ENCODE measurements at regions not wholly inside any gene's neighbourhood (a gene's known extent, or its start where the extent isn't known, plus 50 kb on each side); places are given as distances from the start of the nearest gene placed in this dataset.
"Not testable (repeated sequence)": the region's sequence is repeated elsewhere in the genome, so short reads cannot be mapped to it uniquely, and the experiment has no call there.

DNA sequence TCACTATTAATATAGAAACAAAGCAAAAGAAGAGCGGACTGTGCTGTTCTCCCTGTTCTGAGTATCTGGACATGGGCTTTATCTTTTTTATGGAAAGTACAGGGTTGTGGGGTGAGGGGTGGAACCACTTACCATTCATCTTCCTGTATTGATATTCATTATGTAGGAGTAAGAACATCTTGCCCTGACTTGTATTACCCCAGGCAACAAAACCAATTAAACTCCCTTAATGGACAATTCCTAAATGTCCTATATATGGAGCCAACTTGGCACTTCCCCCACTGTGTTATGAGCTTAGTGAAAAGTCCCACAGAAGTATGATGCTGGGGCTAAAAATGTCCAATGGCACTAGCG, 139.9 kb upstream of the KRR1 start:
- in situ Hi-C loops (cut with HindIII; ENCODE audit: low sequenced_read_pairs) = no loop called here
- no peak for DNase-seq (ENCODE audit: low read depth)
- no peak for TF ChIP-seq CTCF (IDR thresholded peaks at IDR 0.05; ENCODE audit: low read depth, low read length, missing control alignments)
- no peak overlapping the region for H3K4me3 ChIP-seq (ENCODE audit: low read depth, low read length)

DNA sequence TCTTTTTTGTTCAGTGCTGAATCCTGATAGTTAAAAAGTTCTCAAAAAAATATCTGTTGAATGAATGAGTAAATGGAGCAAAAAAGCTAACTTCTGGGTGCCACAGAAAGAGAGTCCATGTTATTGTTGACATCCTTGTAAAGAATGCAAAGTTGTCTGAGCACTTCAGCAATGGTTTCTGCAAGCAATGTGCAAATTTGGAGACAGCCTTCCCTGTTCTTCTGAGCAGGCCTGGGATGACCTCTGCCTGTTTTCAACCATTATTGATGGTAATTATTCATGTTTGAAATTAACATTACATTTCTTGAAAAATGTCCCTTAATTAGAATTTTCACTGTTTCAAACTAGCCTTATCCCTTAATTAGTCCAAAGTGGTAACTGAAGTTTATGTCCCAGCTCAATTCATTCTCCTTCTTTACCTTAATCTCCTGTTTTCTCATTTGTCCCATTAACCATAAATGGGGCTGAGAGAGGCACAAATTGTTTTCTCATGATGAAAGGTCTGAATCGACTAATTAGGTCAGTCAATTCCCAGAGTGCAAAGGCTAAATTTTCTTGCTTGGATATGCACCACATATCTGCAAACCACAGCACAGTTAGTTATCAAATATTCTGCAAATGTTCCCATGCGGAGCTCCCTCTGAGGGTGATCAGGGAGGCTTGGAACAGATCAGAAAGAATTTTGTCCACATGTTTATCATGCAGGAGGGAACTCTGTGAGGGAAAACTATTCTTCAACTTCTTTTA, 139.4 kb upstream of the KRR1 start:
- no peak overlapping the region for H3K4me3 ChIP-seq (ENCODE audit: low read depth, low read length)
- TF ChIP-seq CTCF (IDR thresholded peaks at IDR 0.05; ENCODE audit: low read depth, low read length, missing control alignments) = no peak
- DNase-seq (ENCODE audit: low read depth) = peak; percentile 78
- in situ Hi-C loops (cut with HindIII; ENCODE audit: low sequenced_read_pairs) = no loop called here

GRCh38 chr12:75650100-75650499, 138.7 kb upstream of the KRR1 start:
- no peak for DNase-seq (ENCODE audit: low read depth)
- no peak for TF ChIP-seq CTCF (IDR thresholded peaks at IDR 0.05; ENCODE audit: low read depth, low read length, missing control alignments)
- in situ Hi-C loops (cut with HindIII; ENCODE audit: low sequenced_read_pairs) = no loop called here
- no peak overlapping the region for H3K4me3 ChIP-seq (ENCODE audit: low read depth, low read length)

DNA sequence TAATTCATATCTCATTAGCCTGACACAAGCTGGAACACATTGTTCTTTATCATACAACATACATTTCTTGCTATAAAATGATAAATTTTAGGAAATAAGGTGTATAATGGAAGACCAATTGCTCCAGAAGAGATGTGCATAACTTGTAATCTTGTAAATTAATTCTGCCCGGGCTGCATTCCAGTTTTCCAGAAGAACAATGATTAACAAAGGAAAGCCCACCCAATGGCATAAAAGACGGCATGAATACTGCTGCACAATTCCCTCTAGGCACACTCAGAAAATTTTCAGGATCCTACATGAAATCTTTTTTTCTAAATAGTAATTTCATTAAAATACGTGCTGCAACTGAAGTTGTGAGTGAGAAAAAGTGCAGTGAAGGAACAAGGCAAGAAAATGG, 137.4 kb upstream of the KRR1 start:
- in situ Hi-C loops (cut with HindIII; ENCODE audit: low sequenced_read_pairs) = no loop called here
- no peak for DNase-seq (ENCODE audit: low read depth)
- no peak for TF ChIP-seq CTCF (IDR thresholded peaks at IDR 0.05; ENCODE audit: low read depth, low read length, missing control alignments)
- H3K4me3 ChIP-seq (ENCODE audit: low read depth, low read length) = no peak overlapping the region

DNA sequence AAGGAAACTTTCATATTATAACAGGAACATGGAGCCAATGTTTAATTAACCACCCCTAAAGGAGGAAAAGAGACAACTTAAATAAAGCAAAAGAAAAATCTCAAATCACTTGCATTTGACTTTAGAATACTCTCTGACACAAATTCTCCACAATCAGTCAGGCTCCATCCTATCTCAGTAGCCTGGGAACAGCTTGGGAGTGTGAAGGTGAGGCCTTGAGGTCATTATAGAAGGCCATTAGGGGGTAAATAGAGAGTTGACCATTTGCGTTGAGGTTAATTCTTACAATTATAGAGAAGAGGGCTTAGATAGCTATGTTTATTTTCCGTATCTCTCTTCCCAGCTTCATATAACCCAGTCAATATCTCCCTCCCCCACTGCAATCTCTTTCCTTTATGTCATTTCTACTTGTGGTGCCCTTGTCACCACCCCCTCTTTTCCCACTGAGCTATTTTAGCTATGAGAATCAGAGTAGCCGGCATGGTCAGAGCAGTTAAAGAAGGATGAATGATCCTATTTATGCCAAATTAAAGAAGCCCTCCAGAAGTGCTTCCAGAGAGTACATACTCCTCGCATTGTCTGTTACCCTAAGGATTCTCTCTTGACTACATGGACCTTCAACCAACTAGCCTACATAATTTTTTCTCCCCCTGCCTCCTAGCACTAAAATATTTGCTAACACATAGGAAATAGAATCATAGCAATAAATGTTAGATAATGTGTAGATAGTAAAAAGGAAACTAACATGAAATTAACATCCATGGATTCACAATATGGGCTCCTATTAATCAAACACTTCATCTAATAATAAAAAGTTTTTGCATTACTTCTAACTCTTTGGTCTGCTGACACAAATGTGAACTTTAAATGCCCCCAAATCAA, 135.2 kb upstream of the KRR1 start:
- in situ Hi-C loops (cut with HindIII; ENCODE audit: low sequenced_read_pairs) = no loop called here
- no peak for DNase-seq (ENCODE audit: low read depth)
- H3K4me3 ChIP-seq (ENCODE audit: low read depth, low read length) = no peak overlapping the region
- TF ChIP-seq CTCF (IDR thresholded peaks at IDR 0.05; ENCODE audit: low read depth, low read length, missing control alignments) = no peak

DNA sequence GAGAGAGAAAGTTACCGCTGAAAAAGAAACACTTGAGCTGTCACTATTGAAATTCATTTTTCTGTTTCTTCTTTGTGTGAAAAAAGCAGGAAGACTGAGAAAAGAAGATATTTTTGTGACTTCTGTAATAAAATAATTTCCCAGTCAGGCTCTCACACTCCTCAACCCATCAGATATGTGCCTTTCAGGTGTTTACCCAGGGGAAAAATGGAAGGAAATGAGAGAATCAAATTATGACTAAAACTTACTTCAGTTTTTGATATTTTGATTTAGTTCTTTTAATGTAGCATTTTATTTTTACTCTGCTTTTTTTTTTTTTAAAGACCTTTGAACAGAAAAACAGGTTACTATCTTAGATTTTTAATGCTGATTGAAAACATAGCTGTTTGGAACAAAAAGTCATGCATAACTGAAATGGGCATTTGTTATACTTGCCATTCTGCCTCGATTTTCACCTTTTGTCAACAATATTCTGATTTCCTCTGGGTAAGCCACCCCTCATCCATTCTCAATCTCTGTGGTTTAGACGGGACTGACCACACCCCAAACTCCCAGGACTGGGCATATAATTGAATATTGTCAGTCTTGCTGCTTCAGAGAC, 133.2 kb upstream of the KRR1 start:
- H3K4me3 ChIP-seq (ENCODE audit: low read depth, low read length) = no peak overlapping the region
- no peak for DNase-seq (ENCODE audit: low read depth)
- in situ Hi-C loops (cut with HindIII; ENCODE audit: low sequenced_read_pairs) = loop anchor here (5.0 kb wide), 1 partner anchor 67 kb away; no protein-coding TSS in a partner anchor
- TF ChIP-seq CTCF (IDR thresholded peaks at IDR 0.05; ENCODE audit: low read depth, low read length, missing control alignments) = no peak

DNA sequence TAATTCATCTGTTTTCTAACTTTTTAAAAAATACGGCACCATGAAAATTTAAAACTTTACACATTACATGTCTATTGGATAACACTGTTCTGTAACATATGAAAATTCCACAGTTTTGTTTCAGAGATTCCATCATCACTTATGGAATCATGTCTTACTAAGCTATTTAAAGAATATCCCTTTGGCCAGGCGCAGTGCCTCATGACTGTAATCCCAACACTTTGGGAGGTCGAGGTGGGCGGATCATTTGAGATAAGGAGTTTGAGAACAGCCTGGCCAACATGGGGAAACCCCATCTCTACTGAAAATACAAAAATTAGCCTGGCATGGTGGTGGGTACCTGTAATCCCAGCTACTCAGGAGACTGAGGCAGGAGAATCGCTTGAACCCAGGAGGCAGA, 131.7 kb upstream of the KRR1 start:
- not testable (repeated sequence) for DNase-seq (ENCODE audit: low read depth); H3K4me3 ChIP-seq (ENCODE audit: low read depth, low read length)
- in situ Hi-C loops (cut with HindIII; ENCODE audit: low sequenced_read_pairs) = loop anchor here (5.0 kb wide), 1 partner anchor 66 kb away; no protein-coding TSS in a partner anchor

Measured in astrocyte of the cerebellum (primary cell).